Chondrocyte (in vitro differentiated cells): ENCODE measurements at regions not wholly inside any gene's neighbourhood (a gene's known extent, or its start where the extent isn't known, plus 50 kb on each side); places are given as distances from the start of the nearest gene placed in this dataset.

Source experiments
- DNase-seq: peaks from one replicate; pipeline ENCODE4 v3.0.0; 2021; ENCODE audit warnings: mixed read lengths, low spot score
- H3K27ac Mint-ChIP-seq: one replicate; pipeline ENCODE4 v1.8.0; 2021; ENCODE audit warnings: mild to moderate bottlenecking, moderate library complexity, mixed read lengths; ENCODE audit not compliant: unreplicated experiment
- H3K27me3 Mint-ChIP-seq: 2 replicates; pipeline ENCODE4 v1.8.0; 2021; ENCODE audit warnings: low read depth, mixed read lengths
- H3K36me3 Mint-ChIP-seq: 2 replicates; pipeline ENCODE4 v1.8.0; 2021; ENCODE audit warnings: low read depth, mixed read lengths
- H3K4me1 Mint-ChIP-seq: 2 replicates; pipeline ENCODE4 v1.8.0; 2021; ENCODE audit warnings: low read depth, mild to moderate bottlenecking, mixed read lengths
- H3K4me3 Mint-ChIP-seq: one replicate; pipeline ENCODE4 v1.8.0; 2021; ENCODE audit warnings: mild to moderate bottlenecking, moderate library complexity, mixed read lengths; ENCODE audit not compliant: unreplicated experiment
- H3K9me3 Mint-ChIP-seq: 2 replicates; pipeline ENCODE4 v1.8.0; 2021; ENCODE audit warnings: low read depth, mixed read lengths
- CTCF ChIP-seq: fragments of 200-600 bp; sonication (generic); IDR thresholded peaks from 2 replicates; pipeline ENCODE4 v1.5.0; 2021; ENCODE audit warnings: antibody characterized with exemption, mild to moderate bottlenecking, moderate library complexity

GRCh38 chr13:33383724-33384577 is 98.4 kb upstream of the STARD13 start:
- DNase-seq: no peak
- TF ChIP-seq CTCF: no peak
- H3K4me1 Mint-ChIP-seq: peaks cover 5% of the 10 kb centered on the region
- no peaks in the 10 kb centered on the region for H3K9me3 Mint-ChIP-seq
- no peak overlapping the region for H3K27ac Mint-ChIP-seq
- H3K4me3 Mint-ChIP-seq: no peak overlapping the region
- no peaks in the 10 kb centered on the region for H3K36me3 Mint-ChIP-seq
- no peaks in the 10 kb centered on the region for H3K27me3 Mint-ChIP-seq

- Mint-ChIP-seq H3K27ac (no peak overlapping the region), H3K4me1 (no peaks in the 10 kb centered on the region), H3K4me3 (no peak overlapping the region), H3K27me3 (no peaks in the 10 kb centered on the region), H3K36me3 (no peaks in the 10 kb centered on the region), H3K9me3 (no peaks in the 10 kb centered on the region)
- TF ChIP-seq CTCF: no peak
- DNase-seq: no peak
Measured at GRCh38 chr13:33388286-33388998, 102.9 kb upstream of the STARD13 start.

- no peaks in the 10 kb centered on the region for H3K27me3 Mint-ChIP-seq
- H3K4me1 Mint-ChIP-seq: no peaks in the 10 kb centered on the region
- no peak overlapping the region for H3K4me3 Mint-ChIP-seq
- no peak for TF ChIP-seq CTCF
- DNase-seq: no peak
- no peaks in the 10 kb centered on the region for H3K36me3 Mint-ChIP-seq
- H3K9me3 Mint-ChIP-seq: peaks cover 5% of the 10 kb centered on the region
- no peak overlapping the region for H3K27ac Mint-ChIP-seq
Measured at GRCh38 chr13:33392794-33393405, 107.3 kb upstream of the STARD13 start.

GRCh38 chr13:33394294-33394932 is 108.9 kb upstream of the STARD13 start:
- no peaks in the 10 kb centered on the region for H3K36me3 Mint-ChIP-seq
- peaks cover 5% of the 10 kb centered on the region for H3K9me3 Mint-ChIP-seq
- no peak for TF ChIP-seq CTCF
- H3K27ac Mint-ChIP-seq: no peak overlapping the region
- H3K4me3 Mint-ChIP-seq: no peak overlapping the region
- no peak for DNase-seq
- no peaks in the 10 kb centered on the region for H3K4me1 Mint-ChIP-seq
- H3K27me3 Mint-ChIP-seq: no peaks in the 10 kb centered on the region

GRCh38 chr13:33401238-33401637 is 115.7 kb upstream of the STARD13 start:
- no peaks in the 10 kb centered on the region for H3K27me3 Mint-ChIP-seq
- peaks cover 5% of the 10 kb centered on the region for H3K9me3 Mint-ChIP-seq
- TF ChIP-seq CTCF: no peak
- DNase-seq: no peak
- H3K4me3 Mint-ChIP-seq: no peak overlapping the region
- H3K36me3 Mint-ChIP-seq: no peaks in the 10 kb centered on the region
- peaks cover 6% of the 10 kb centered on the region for H3K4me1 Mint-ChIP-seq
- no peak overlapping the region for H3K27ac Mint-ChIP-seq
